Adrenal gland (tissue), 5 donors: ENCODE measurements at regions not wholly inside any gene's neighbourhood (a gene's known extent, or its start where the extent isn't known, plus 50 kb on each side); places are given as distances from the start of the nearest gene placed in this dataset.

Experiments used
- POLR2A ChIP-seq, 2 donors: fragments of 450-650 bp; IDR thresholded peaks; one replicate each; pipeline ENCODE4 v1.6.1; 2017; ENCODE audit warnings: antibody characterized with exemption in 2 of 2, mild to moderate bottlenecking in 2 of 2, moderate library complexity in 1 of 2
- TF ChIP-seq, protein P1 (sequence below), 6 experiments: fragments of 450-650 bp in 4 of 6; fragments of 200-600 bp in 2 of 6; sonication (generic) in 1 of 6; IDR thresholded peaks; 1 replicate in 5 of 6; 2 replicates in 1 of 6; pipeline versions ENCODE4 v1.5.1 to v1.8.0; 2016 to 2021; ENCODE audit warnings: antibody characterized with exemption in 6 of 6, mild to moderate bottlenecking in 2 of 6, moderate library complexity in 1 of 6
- donor health status: DM: no; HTN: no; CAD: no.

DNA sequence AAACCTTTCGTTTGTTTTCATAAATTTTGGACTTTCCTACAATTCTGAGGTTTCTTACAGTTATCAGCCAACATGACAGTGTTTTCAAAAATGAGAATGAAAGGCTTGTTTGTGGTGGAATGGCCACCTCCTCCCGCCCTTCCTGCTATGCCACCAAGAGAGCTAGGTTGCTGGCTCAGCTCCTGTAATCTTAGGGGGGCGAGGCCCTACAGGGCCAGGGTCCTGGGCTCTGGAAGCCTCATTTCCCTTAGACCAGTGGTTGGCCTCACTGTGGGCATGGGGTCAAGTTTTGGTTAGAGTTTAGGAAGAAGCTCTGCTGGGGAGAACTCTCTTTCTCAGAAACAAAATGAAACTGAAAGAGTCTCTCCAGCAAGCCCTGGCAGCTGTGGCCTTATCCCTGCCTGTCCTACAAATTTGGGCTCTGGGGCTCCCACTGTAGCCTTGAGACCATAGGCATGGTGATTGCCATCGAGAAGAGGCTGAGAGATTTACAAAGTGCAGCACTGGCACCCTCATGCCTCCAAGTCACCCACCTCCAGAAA lies 66.2 kb downstream of the IRX1 start:
- TF ChIP-seq, protein P1, sequence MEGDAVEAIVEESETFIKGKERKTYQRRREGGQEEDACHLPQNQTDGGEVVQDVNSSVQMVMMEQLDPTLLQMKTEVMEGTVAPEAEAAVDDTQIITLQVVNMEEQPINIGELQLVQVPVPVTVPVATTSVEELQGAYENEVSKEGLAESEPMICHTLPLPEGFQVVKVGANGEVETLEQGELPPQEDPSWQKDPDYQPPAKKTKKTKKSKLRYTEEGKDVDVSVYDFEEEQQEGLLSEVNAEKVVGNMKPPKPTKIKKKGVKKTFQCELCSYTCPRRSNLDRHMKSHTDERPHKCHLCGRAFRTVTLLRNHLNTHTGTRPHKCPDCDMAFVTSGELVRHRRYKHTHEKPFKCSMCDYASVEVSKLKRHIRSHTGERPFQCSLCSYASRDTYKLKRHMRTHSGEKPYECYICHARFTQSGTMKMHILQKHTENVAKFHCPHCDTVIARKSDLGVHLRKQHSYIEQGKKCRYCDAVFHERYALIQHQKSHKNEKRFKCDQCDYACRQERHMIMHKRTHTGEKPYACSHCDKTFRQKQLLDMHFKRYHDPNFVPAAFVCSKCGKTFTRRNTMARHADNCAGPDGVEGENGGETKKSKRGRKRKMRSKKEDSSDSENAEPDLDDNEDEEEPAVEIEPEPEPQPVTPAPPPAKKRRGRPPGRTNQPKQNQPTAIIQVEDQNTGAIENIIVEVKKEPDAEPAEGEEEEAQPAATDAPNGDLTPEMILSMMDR (IDR thresholded peaks at IDR 0.05) = no peak
- TF ChIP-seq POLR2A (IDR thresholded peaks at IDR 0.05) = no peak
